ENCODE measurements at regions not wholly inside any gene's neighbourhood (a gene's known extent, or its start where the extent isn't known, plus 50 kb on each side); places are given as distances from the start of the nearest gene placed in this dataset.

- TF ChIP-seq EP300 (IDR thresholded peaks at IDR 0.05; ENCODE audit: low read depth) (no peak), CTCF (IDR thresholded peaks at IDR 0.05) (no peak), POLR2A (IDR thresholded peaks at IDR 0.05) (no peak), POLR2AphosphoS5 (IDR thresholded peaks at IDR 0.05) (no peak)
These were observed 141.1 kb upstream of the WDR11 start for GRCh38 chr10:120710076-120710475.
